Body of pancreas (tissue), 4 donors: ENCODE measurements at regions not wholly inside any gene's neighbourhood (a gene's known extent, or its start where the extent isn't known, plus 50 kb on each side); places are given as distances from the start of the nearest gene placed in this dataset.

Source experiments
- ATAC-seq: fragments of 150-250 bp; one replicate; pipeline ENCODE4 v1.9.1; 2016
- DNase-seq, 4 donors: peaks; one replicate each; pipeline ENCODE4 v3.0.0-alpha.2; 2019
- H3K27ac ChIP-seq, 4 donors: fragments of 200-600 bp; sonication (generic); 1 replicate in 3 of 4; 2 replicates in 1 of 4; pipeline versions ENCODE4 v1.5.1 to v1.6.1; 2016 to 2019; ENCODE audit warnings: mild to moderate bottlenecking in 1 of 4, mixed read lengths in 1 of 4, moderate library complexity in 1 of 4
- H3K27me3 ChIP-seq, 2 donors: fragments of 200-600 bp; sonication (generic); one replicate each; pipeline ENCODE4 v1.6.0; 2016; ENCODE audit warnings: mild to moderate bottlenecking in 1 of 2
- H3K36me3 ChIP-seq, 2 donors: fragments of 200-600 bp; sonication (generic); replicated peaks in 1 of 2; 2 replicates each; pipeline ENCODE4 v1.5.1; 2016; ENCODE audit warnings: low read depth in 2 of 2; ENCODE audit not compliant: insufficient read depth in 1 of 2
- H3K4me1 ChIP-seq: fragments of 200-600 bp; sonication (generic); one replicate; pipeline ENCODE4 v1.6.0; 2016
- H3K4me3 ChIP-seq, 2 donors: fragments of 200-600 bp; sonication (generic); 1 replicate in 1 of 2; 2 replicates in 1 of 2; pipeline ENCODE4 v1.5.1; 2016 to 2019
- H3K9me3 ChIP-seq, 3 donors: fragments of 200-600 bp; sonication (generic); 1 replicate in 2 of 3; 2 replicates in 1 of 3; pipeline ENCODE4 v1.5.1; 2016
- POLR2A ChIP-seq, 3 donors: fragments of 450-650 bp; IDR thresholded peaks; one replicate each; pipeline ENCODE4 v1.6.1; 2016; ENCODE audit warnings: antibody characterized with exemption in 3 of 3, mild to moderate bottlenecking in 2 of 3
- WGBS, 2 donors: methylation state at CpG; one replicate each; pipeline ENCODE4 v1.1.5; 2017; 5-methylcytosine and 5-hydroxymethylcytosine counted together
- intact Hi-C: fragments of 100-400 bp; cut with DNase I; formaldehyde crosslinking; loops from one replicate; pipeline ENCODE4 v1.15.1; 2023
- TF ChIP-seq, protein P1 (sequence below), 7 experiments: fragments of 450-650 bp in 4 of 7; fragments of 200-600 bp in 3 of 7; sonication (generic) in 3 of 7; IDR thresholded peaks; one replicate each; pipeline ENCODE4 v1.5.1; 2016 to 2019; ENCODE audit warnings: antibody characterized with exemption in 7 of 7

- Histone ChIP-seq H3K27ac (no peak overlapping the region), H3K4me3 (no peak overlapping the region), H3K36me3 (no peaks in the 10 kb centered on the region), H3K4me1 (no peaks in the 10 kb centered on the region), H3K27me3 (no peaks in the 10 kb centered on the region), H3K9me3 (peaks cover 0 to 6% (median 0%) of the 10 kb centered on the region in 3 donors)
- no peak for TF ChIP-seq POLR2A (IDR thresholded peaks at IDR 0.05)
- 18 to 28% methylated on average over 2 of the region's 2 CpGs for WGBS, 2 donors
- DNase-seq = no peak
- intact Hi-C loops = no loop called here
- ATAC-seq = no peak
Observed at GRCh38 chr13:39803156-39803555, 147.7 kb downstream of the COG6 start.

GRCh38 chr13:39803851-39804250, 148.4 kb downstream of the COG6 start:
- H3K4me3 ChIP-seq = no peak overlapping the region
- no peak for ATAC-seq
- WGBS, 2 donors = 96% methylated on average over 1 of the region's 1 CpG
- no peaks in the 10 kb centered on the region for H3K4me1 ChIP-seq
- no peak overlapping the region for H3K27ac ChIP-seq
- H3K9me3 ChIP-seq = peaks cover 0 to 6% (median 0%) of the 10 kb centered on the region in 3 donors
- H3K27me3 ChIP-seq = no peaks in the 10 kb centered on the region
- intact Hi-C loops = no loop called here
- TF ChIP-seq, protein P1, sequence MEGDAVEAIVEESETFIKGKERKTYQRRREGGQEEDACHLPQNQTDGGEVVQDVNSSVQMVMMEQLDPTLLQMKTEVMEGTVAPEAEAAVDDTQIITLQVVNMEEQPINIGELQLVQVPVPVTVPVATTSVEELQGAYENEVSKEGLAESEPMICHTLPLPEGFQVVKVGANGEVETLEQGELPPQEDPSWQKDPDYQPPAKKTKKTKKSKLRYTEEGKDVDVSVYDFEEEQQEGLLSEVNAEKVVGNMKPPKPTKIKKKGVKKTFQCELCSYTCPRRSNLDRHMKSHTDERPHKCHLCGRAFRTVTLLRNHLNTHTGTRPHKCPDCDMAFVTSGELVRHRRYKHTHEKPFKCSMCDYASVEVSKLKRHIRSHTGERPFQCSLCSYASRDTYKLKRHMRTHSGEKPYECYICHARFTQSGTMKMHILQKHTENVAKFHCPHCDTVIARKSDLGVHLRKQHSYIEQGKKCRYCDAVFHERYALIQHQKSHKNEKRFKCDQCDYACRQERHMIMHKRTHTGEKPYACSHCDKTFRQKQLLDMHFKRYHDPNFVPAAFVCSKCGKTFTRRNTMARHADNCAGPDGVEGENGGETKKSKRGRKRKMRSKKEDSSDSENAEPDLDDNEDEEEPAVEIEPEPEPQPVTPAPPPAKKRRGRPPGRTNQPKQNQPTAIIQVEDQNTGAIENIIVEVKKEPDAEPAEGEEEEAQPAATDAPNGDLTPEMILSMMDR (IDR thresholded peaks at IDR 0.05) = no peak
- no peak for TF ChIP-seq POLR2A (IDR thresholded peaks at IDR 0.05)
- no peak for DNase-seq
- no peaks in the 10 kb centered on the region for H3K36me3 ChIP-seq

GRCh38 chr13:39804332-39805210, 149.1 kb downstream of the COG6 start:
- Histone ChIP-seq H3K4me1 (no peaks in the 10 kb centered on the region), H3K27ac (no peak overlapping the region), H3K4me3 (no peak overlapping the region), H3K27me3 (no peaks in the 10 kb centered on the region), H3K9me3 (peaks cover 0 to 6% (median 0%) of the 10 kb centered on the region in 3 donors), H3K36me3 (no peaks in the 10 kb centered on the region)
- intact Hi-C loops = no loop called here
- DNase-seq = no peak
- no peak for ATAC-seq
- 70 to 80% methylated on average over 5 of the region's 5 CpGs for WGBS, 2 donors
- TF ChIP-seq, protein P1 (IDR thresholded peaks at IDR 0.05) = no peak
- no peak for TF ChIP-seq POLR2A (IDR thresholded peaks at IDR 0.05)

- intact Hi-C loops = no loop called here
- Histone ChIP-seq H3K4me1 (no peaks in the 10 kb centered on the region), H3K27me3 (no peaks in the 10 kb centered on the region), H3K4me3 (no peak overlapping the region), H3K36me3 (no peaks in the 10 kb centered on the region), H3K27ac (no peak overlapping the region), H3K9me3 (no peaks in the 10 kb centered on the region)
- 79 to 87% methylated on average over 1 of the region's 1 CpG for WGBS, 2 donors
- DNase-seq (no peak), ATAC-seq (no peak)
- TF ChIP-seq, protein P1 (IDR thresholded peaks at IDR 0.05) = no peak
- TF ChIP-seq POLR2A (IDR thresholded peaks at IDR 0.05) = no peak
Observed at GRCh38 chr13:39809466-39809865, 154.0 kb downstream of the COG6 start.

DNA sequence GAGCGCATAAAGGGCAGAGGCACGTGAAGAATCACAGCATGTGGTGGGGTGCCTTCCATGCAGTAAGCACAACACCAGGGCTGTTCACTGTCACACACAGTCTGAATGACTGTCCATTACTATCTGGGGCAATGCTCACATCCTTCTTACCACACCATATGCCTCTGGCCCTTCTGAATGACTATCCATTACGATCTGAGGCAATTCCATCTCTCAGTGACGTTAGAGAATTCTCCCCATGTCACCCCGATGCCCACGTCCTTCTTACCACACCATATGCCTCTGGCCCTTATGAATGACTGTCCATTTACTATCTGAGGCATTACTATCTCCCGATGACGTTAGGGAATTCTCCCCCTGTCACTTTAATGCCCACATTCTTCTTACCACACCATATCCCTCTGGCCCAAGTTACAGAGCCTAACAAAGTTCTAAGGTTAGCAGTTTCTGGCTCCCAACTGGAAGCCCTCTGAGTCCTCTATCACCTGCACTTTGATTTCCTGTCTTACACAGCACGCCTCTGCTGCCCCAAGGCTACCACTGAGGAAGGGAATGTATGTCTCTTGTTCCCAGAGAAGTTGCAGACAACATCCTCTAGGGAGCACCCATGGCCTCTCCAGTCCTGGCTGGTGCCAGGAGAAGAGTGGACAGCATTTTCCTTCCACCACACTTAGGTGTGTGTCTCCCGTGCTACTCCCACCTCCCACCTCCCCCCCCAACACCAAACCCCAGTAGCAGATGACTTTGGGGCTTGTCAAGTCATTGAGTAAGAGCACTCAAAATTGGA, 154.8 kb downstream of the COG6 start:
- TF ChIP-seq, protein P1 (IDR thresholded peaks at IDR 0.05) = no peak
- no peak for TF ChIP-seq POLR2A (IDR thresholded peaks at IDR 0.05)
- Histone ChIP-seq H3K36me3 (no peaks in the 10 kb centered on the region), H3K9me3 (no peaks in the 10 kb centered on the region), H3K27me3 (no peaks in the 10 kb centered on the region), H3K4me3 (no peak overlapping the region), H3K4me1 (no peaks in the 10 kb centered on the region), H3K27ac (no peak overlapping the region)
- ATAC-seq (no peak), DNase-seq (no peak)
- intact Hi-C loops = no loop called here
- WGBS, 2 donors = 71 to 80% methylated on average over 10 of the region's 10 CpGs
